ENCODE measurements at regions not wholly inside any gene's neighbourhood (a gene's known extent, or its start where the extent isn't known, plus 50 kb on each side); places are given as distances from the start of the nearest gene placed in this dataset.

- TF ChIP-seq, protein P1, sequence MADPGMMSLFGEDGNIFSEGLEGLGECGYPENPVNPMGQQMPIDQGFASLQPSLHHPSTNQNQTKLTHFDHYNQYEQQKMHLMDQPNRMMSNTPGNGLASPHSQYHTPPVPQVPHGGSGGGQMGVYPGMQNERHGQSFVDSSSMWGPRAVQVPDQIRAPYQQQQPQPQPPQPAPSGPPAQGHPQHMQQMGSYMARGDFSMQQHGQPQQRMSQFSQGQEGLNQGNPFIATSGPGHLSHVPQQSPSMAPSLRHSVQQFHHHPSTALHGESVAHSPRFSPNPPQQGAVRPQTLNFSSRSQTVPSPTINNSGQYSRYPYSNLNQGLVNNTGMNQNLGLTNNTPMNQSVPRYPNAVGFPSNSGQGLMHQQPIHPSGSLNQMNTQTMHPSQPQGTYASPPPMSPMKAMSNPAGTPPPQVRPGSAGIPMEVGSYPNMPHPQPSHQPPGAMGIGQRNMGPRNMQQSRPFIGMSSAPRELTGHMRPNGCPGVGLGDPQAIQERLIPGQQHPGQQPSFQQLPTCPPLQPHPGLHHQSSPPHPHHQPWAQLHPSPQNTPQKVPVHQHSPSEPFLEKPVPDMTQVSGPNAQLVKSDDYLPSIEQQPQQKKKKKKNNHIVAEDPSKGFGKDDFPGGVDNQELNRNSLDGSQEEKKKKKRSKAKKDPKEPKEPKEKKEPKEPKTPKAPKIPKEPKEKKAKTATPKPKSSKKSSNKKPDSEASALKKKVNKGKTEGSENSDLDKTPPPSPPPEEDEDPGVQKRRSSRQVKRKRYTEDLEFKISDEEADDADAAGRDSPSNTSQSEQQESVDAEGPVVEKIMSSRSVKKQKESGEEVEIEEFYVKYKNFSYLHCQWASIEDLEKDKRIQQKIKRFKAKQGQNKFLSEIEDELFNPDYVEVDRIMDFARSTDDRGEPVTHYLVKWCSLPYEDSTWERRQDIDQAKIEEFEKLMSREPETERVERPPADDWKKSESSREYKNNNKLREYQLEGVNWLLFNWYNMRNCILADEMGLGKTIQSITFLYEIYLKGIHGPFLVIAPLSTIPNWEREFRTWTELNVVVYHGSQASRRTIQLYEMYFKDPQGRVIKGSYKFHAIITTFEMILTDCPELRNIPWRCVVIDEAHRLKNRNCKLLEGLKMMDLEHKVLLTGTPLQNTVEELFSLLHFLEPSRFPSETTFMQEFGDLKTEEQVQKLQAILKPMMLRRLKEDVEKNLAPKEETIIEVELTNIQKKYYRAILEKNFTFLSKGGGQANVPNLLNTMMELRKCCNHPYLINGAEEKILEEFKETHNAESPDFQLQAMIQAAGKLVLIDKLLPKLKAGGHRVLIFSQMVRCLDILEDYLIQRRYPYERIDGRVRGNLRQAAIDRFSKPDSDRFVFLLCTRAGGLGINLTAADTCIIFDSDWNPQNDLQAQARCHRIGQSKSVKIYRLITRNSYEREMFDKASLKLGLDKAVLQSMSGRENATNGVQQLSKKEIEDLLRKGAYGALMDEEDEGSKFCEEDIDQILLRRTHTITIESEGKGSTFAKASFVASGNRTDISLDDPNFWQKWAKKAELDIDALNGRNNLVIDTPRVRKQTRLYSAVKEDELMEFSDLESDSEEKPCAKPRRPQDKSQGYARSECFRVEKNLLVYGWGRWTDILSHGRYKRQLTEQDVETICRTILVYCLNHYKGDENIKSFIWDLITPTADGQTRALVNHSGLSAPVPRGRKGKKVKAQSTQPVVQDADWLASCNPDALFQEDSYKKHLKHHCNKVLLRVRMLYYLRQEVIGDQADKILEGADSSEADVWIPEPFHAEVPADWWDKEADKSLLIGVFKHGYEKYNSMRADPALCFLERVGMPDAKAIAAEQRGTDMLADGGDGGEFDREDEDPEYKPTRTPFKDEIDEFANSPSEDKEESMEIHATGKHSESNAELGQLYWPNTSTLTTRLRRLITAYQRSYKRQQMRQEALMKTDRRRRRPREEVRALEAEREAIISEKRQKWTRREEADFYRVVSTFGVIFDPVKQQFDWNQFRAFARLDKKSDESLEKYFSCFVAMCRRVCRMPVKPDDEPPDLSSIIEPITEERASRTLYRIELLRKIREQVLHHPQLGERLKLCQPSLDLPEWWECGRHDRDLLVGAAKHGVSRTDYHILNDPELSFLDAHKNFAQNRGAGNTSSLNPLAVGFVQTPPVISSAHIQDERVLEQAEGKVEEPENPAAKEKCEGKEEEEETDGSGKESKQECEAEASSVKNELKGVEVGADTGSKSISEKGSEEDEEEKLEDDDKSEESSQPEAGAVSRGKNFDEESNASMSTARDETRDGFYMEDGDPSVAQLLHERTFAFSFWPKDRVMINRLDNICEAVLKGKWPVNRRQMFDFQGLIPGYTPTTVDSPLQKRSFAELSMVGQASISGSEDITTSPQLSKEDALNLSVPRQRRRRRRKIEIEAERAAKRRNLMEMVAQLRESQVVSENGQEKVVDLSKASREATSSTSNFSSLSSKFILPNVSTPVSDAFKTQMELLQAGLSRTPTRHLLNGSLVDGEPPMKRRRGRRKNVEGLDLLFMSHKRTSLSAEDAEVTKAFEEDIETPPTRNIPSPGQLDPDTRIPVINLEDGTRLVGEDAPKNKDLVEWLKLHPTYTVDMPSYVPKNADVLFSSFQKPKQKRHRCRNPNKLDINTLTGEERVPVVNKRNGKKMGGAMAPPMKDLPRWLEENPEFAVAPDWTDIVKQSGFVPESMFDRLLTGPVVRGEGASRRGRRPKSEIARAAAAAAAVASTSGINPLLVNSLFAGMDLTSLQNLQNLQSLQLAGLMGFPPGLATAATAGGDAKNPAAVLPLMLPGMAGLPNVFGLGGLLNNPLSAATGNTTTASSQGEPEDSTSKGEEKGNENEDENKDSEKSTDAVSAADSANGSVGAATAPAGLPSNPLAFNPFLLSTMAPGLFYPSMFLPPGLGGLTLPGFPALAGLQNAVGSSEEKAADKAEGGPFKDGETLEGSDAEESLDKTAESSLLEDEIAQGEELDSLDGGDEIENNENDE (IDR thresholded peaks at IDR 0.05; ENCODE audit: insufficient replicate concordance, low read length): no peak
- no peak for TF ChIP-seq POLR2AphosphoS5 (IDR thresholded peaks at IDR 0.05; ENCODE audit: low read depth, low read length)
- TF ChIP-seq RXRA (IDR thresholded peaks at IDR 0.05; ENCODE audit: insufficient read depth, low read depth, low read length): no peak
- TF ChIP-seq KDM5A (IDR thresholded peaks at IDR 0.05; ENCODE audit: low read length): no peak
- TF ChIP-seq GABPA (IDR thresholded peaks at IDR 0.05; ENCODE audit: borderline replicate concordance, insufficient read depth, low read length): no peak
- TF ChIP-seq YY1 (IDR thresholded peaks at IDR 0.05; ENCODE audit: low read depth, low read length): no peak
- no peak for TF ChIP-seq KDM4A (IDR thresholded peaks at IDR 0.05; ENCODE audit: low read depth, low read length, severe bottlenecking)
- no peak for TF ChIP-seq JUND (IDR thresholded peaks at IDR 0.05; ENCODE audit: low read length)
- no peak for TF ChIP-seq TAF1 (IDR thresholded peaks at IDR 0.05; ENCODE audit: low read depth, low read length)
- no peak for TF ChIP-seq NANOG (IDR thresholded peaks at IDR 0.05; ENCODE audit: insufficient read depth, low read depth, low read length, poor library complexity, severe bottlenecking)
Observed at GRCh38 chr9:26033336-26033735, 355.1 kb upstream of the TUSC1 start (continued).
